HCT116 (cell line): ENCODE measurements at regions not wholly inside any gene's neighbourhood (a gene's known extent, or its start where the extent isn't known, plus 50 kb on each side); places are given as distances from the start of the nearest gene placed in this dataset.

Experiments
- ATAC-seq: fragments of 200-7000 bp; cut with Tn5 transposase; 2 replicates; pipeline ENCODE4 v1.9.1; 2020; ENCODE audit warnings: mild to moderate bottlenecking, moderate library complexity
- BruUV-seq: library from RNA; stranded (reverse); fragments of 400-500 nt; replicated peaks from 2 replicates; lab custom pipeline; 2021; lab: Mats Ljungman, UMichigan
- CTCF ChIA-PET: fragments of 300-600 bp; sonication (Branson Sonifier 250); formaldehyde crosslinking; loops from one replicate; lab custom pipeline; 2021; ENCODE audit warnings: antibody characterized with exemption; lab: Charles Lee
- POLR2A ChIA-PET: fragments of 300-600, 350-600 bp; sonication (Branson Sonifier 250); formaldehyde crosslinking; loops from one replicate; lab custom pipeline; 2021; ENCODE audit warnings: antibody characterized with exemption; lab: Charles Lee
- RAD21 ChIA-PET, 2 experiments: fragments of 300-600 bp; sonication (Branson Sonifier 250); formaldehyde crosslinking; loops; one replicate each; lab custom pipeline; 2023; ENCODE audit warnings: low total read pairs in 2 of 2; ENCODE audit not compliant: uncharacterized antibody in 2 of 2, unreplicated experiment in 2 of 2, low non-redundant PET in 1 of 2; lab: Charles Lee
- DNase-seq: peaks from one replicate; pipeline ENCODE4 v3.0.0-alpha.2; 2010; ENCODE audit warnings: low read depth, low spot score
- H2AFZ ChIP-seq: fragments of 200-600 bp; shearing (Covaris generic), sonication (generic); 2 replicates; pipeline ENCODE4 v1.6.1; 2017; ENCODE audit warnings: low read depth, mixed run types, mixed read lengths, antibody characterized with exemption, low read length; ENCODE audit not compliant: poor library complexity, severe bottlenecking
- H3K27ac ChIP-seq: 2 replicates; pipeline ENCODE4 v1.5.1; 2012; ENCODE audit warnings: low read depth, low read length
- H3K27me3 ChIP-seq: fragments of 200-600 bp; sonication (generic); 2 replicates; pipeline ENCODE4 v1.6.1; 2016; ENCODE audit warnings: mixed run types, low read length, mixed read lengths; ENCODE audit not compliant: insufficient read depth
- H3K36me3 ChIP-seq, 2 experiments: fragments of 200-500 bp in 1 of 2; fragments of 200-600 bp in 1 of 2; sonication (Bioruptor generic) in 1 of 2; sonication (generic) in 1 of 2; 2 replicates each; pipeline versions ENCODE4 v1.5.1 to v1.6.1; 2014 to 2016; ENCODE audit warnings: low read length in 2 of 2, inconsistent platforms in 1 of 2, mixed read lengths in 1 of 2, mixed run types in 1 of 2; ENCODE audit not compliant: insufficient read depth in 2 of 2, control insufficient read depth in 1 of 2
- H3K4me1 ChIP-seq, 2 experiments: fragments of 200-600 bp in 1 of 2; sonication (generic) in 1 of 2; 2 replicates each; pipeline versions ENCODE4 v1.5.1 to v1.6.1; 2012 to 2017; ENCODE audit warnings: low read length in 2 of 2, inconsistent platforms in 1 of 2, mild to moderate bottlenecking in 1 of 2, mixed read lengths in 1 of 2, mixed run types in 1 of 2, moderate library complexity in 1 of 2; ENCODE audit not compliant: insufficient read depth in 2 of 2, control insufficient read depth in 1 of 2
- H3K4me2 ChIP-seq: fragments of 200-600 bp; sonication (generic); 2 replicates; pipeline ENCODE4 v1.6.1; 2017; ENCODE audit warnings: mixed run types, low read length, mixed read lengths
- H3K4me3 ChIP-seq, 2 experiments: fragments of 200-600 bp in 1 of 2; sonication (generic) in 1 of 2; replicated peaks in 1 of 2; 2 replicates each; pipeline ENCODE4 v1.5.1; 2011 to 2016; ENCODE audit warnings: low read length in 2 of 2, control low read depth in 1 of 2, low read depth in 1 of 2, mild to moderate bottlenecking in 1 of 2, mixed read lengths in 1 of 2, mixed run types in 1 of 2
- H3K79me2 ChIP-seq: fragments of 200-600 bp; sonication (generic); 2 replicates; pipeline ENCODE4 v1.6.1; 2017; ENCODE audit warnings: mild to moderate bottlenecking, mixed run types, low read length, moderate library complexity, mixed read lengths; ENCODE audit not compliant: insufficient read depth
- H3K9ac ChIP-seq: fragments of 200-600 bp; sonication (generic); 2 replicates; pipeline ENCODE4 v1.6.1; 2016; ENCODE audit warnings: low read length, mixed read lengths
- H3K9me2 ChIP-seq: fragments of 200-600 bp; sonication (generic), shearing (Covaris generic); 2 replicates; pipeline ENCODE4 v1.6.1; 2017; ENCODE audit warnings: mixed run types, mild to moderate bottlenecking, moderate library complexity; ENCODE audit not compliant: insufficient read depth
- H3K9me3 ChIP-seq, 2 experiments: fragments of 200-500 bp in 1 of 2; fragments of 200-600 bp in 1 of 2; sonication (Bioruptor generic) in 1 of 2; sonication (generic) in 1 of 2; 2 replicates each; pipeline ENCODE4 v1.6.1; 2014 to 2017; ENCODE audit warnings: low read length in 2 of 2, mixed read lengths in 2 of 2, inconsistent platforms in 1 of 2, low read depth in 1 of 2, mild to moderate bottlenecking in 1 of 2, mixed run types in 1 of 2, moderate library complexity in 1 of 2; ENCODE audit not compliant: control insufficient read depth in 1 of 2, insufficient read depth in 1 of 2
- H4K20me1 ChIP-seq: fragments of 200-600 bp; sonication (generic), shearing (Covaris generic); 2 replicates; pipeline ENCODE4 v1.6.1; 2017; ENCODE audit warnings: mixed run types, mild to moderate bottlenecking, moderate library complexity; ENCODE audit not compliant: insufficient read depth
- CEBPB ChIP-seq: IDR thresholded peaks from 2 replicates; pipeline ENCODE4 v1.6.1; 2012; ENCODE audit warnings: low read depth
- EZH2phosphoT487 ChIP-seq: fragments of 200-600 bp; IDR thresholded peaks from 2 replicates; pipeline ENCODE4 v1.6.1; 2018; ENCODE audit warnings: antibody characterized with exemption, borderline replicate concordance
- SRF ChIP-seq: IDR thresholded peaks from 2 replicates; pipeline ENCODE4 v1.6.1; 2012; ENCODE audit warnings: low read depth
- TCF7L2 ChIP-seq: IDR thresholded peaks from 2 replicates; pipeline ENCODE4 v1.7.0; 2011; ENCODE audit warnings: borderline replicate concordance, inconsistent platforms; ENCODE audit not compliant: insufficient read depth, insufficient read length; ENCODE audit errors: extremely low read depth
- YY1 ChIP-seq: IDR thresholded peaks from 2 replicates; pipeline ENCODE4 v1.6.1; 2011; ENCODE audit warnings: low read length, low read depth, moderate library complexity, mild to moderate bottlenecking; ENCODE audit not compliant: insufficient replicate concordance; ENCODE audit errors: extremely low read depth
- ZFX ChIP-seq: fragments of 450-650 bp; IDR thresholded peaks from 2 replicates; pipeline ENCODE4 v1.6.1; 2017
- ZNF274 ChIP-seq: fragments of 200-500 bp; sonication (Bioruptor generic); IDR thresholded peaks from 2 replicates; pipeline ENCODE4 v1.6.1; 2014; ENCODE audit warnings: mild to moderate bottlenecking, low read depth, low read length, inconsistent platforms
- intact Hi-C: fragments of 100-400 bp; cut with micrococcal nuclease; formaldehyde crosslinking; loops from 2 replicates; pipeline ENCODE4 v1.10.0; 2022
- TF ChIP-seq, protein P1 (sequence below): IDR thresholded peaks from 2 replicates; pipeline ENCODE4 v1.6.1; 2011; ENCODE audit warnings: mild to moderate bottlenecking, low read length, moderate library complexity; ENCODE audit not compliant: insufficient replicate concordance; ENCODE audit errors: extremely low read depth
- TF ChIP-seq, protein P2 (sequence below): IDR thresholded peaks from 2 replicates; pipeline ENCODE4 v1.6.1; 2012; ENCODE audit warnings: low read depth

DNA sequence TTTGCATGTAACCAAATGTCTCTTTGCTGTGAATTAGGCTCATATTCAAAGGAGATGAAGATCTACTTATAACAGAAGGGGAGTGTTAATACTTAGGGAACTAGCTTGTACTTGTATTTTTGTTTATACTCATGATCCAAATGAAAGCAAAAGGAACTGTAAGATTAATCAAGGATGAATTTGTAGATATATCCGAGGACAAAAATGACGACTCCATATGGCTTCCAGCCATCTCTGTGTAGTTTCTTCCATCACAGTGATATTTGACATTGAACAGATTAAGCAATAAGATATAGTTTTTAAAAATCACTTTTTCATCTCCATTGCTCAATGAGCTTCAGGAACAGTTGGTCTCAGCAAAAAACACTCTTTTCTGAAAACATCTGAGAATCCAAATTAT is 257.4 kb upstream of the CAMK1G start:
- Histone ChIP-seq H3K4me2 (no peak overlapping the region), H3K27ac (no peak overlapping the region), H4K20me1 (no peaks in the 10 kb centered on the region), H3K27me3 (peaks cover 9% of the 10 kb centered on the region; the same call in 1 of the 2 replicates), H3K4me3 (no peak overlapping the region), H3K9me2 (no peaks in the 10 kb centered on the region), H3K9me3 (no peaks in the 10 kb centered on the region), H3K9ac (no peak overlapping the region), H3K36me3 (no peaks in the 10 kb centered on the region), H3K4me1 (no peaks in the 10 kb centered on the region), H3K79me2 (no peaks in the 10 kb centered on the region), H2AFZ (no peak overlapping the region)
- POLR2A ChIA-PET: no interaction called here
- DNase-seq: no peak
- CTCF ChIA-PET: no interaction called here
- no peak for ATAC-seq
- TF ChIP-seq YY1: no peak
- TF ChIP-seq, protein P1, sequence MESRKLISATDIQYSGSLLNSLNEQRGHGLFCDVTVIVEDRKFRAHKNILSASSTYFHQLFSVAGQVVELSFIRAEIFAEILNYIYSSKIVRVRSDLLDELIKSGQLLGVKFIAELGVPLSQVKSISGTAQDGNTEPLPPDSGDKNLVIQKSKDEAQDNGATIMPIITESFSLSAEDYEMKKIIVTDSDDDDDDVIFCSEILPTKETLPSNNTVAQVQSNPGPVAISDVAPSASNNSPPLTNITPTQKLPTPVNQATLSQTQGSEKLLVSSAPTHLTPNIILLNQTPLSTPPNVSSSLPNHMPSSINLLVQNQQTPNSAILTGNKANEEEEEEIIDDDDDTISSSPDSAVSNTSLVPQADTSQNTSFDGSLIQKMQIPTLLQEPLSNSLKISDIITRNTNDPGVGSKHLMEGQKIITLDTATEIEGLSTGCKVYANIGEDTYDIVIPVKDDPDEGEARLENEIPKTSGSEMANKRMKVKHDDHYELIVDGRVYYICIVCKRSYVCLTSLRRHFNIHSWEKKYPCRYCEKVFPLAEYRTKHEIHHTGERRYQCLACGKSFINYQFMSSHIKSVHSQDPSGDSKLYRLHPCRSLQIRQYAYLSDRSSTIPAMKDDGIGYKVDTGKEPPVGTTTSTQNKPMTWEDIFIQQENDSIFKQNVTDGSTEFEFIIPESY: no peak
- no peak for TF ChIP-seq ZFX
- TF ChIP-seq CEBPB: no peak
- TF ChIP-seq, protein P2, sequence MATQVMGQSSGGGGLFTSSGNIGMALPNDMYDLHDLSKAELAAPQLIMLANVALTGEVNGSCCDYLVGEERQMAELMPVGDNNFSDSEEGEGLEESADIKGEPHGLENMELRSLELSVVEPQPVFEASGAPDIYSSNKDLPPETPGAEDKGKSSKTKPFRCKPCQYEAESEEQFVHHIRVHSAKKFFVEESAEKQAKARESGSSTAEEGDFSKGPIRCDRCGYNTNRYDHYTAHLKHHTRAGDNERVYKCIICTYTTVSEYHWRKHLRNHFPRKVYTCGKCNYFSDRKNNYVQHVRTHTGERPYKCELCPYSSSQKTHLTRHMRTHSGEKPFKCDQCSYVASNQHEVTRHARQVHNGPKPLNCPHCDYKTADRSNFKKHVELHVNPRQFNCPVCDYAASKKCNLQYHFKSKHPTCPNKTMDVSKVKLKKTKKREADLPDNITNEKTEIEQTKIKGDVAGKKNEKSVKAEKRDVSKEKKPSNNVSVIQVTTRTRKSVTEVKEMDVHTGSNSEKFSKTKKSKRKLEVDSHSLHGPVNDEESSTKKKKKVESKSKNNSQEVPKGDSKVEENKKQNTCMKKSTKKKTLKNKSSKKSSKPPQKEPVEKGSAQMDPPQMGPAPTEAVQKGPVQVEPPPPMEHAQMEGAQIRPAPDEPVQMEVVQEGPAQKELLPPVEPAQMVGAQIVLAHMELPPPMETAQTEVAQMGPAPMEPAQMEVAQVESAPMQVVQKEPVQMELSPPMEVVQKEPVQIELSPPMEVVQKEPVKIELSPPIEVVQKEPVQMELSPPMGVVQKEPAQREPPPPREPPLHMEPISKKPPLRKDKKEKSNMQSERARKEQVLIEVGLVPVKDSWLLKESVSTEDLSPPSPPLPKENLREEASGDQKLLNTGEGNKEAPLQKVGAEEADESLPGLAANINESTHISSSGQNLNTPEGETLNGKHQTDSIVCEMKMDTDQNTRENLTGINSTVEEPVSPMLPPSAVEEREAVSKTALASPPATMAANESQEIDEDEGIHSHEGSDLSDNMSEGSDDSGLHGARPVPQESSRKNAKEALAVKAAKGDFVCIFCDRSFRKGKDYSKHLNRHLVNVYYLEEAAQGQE: no peak
- no peak for TF ChIP-seq ZNF274
- no peak for TF ChIP-seq EZH2phosphoT487
- no peak for TF ChIP-seq TCF7L2
- TF ChIP-seq SRF: no peak
- RAD21 ChIA-PET: no interaction called here
- BruUV-seq: no TSS peak
- intact Hi-C loops: no loop called here
